Upper lobe of left lung (tissue), 4 donors: ENCODE measurements at regions not wholly inside any gene's neighbourhood (a gene's known extent, or its start where the extent isn't known, plus 50 kb on each side); places are given as distances from the start of the nearest gene placed in this dataset.

Source experiments
- EP300 ChIP-seq, 4 donors: sonication (generic); formaldehyde crosslinking; IDR thresholded peaks; one replicate each; pipeline ENCODE4 v1.5.1; 2017; ENCODE audit warnings: antibody characterized with exemption in 4 of 4, control low read depth in 2 of 4
- POLR2A ChIP-seq, 4 donors: fragments of 450-650 bp; IDR thresholded peaks; one replicate each; pipeline ENCODE4 v1.5.1; 2016 to 2017; ENCODE audit warnings: antibody characterized with exemption in 4 of 4, mild to moderate bottlenecking in 2 of 4

GRCh38 chr13:103277959-103278694 is 211.9 kb upstream of the SLC10A2 start:
- TF ChIP-seq POLR2A (IDR thresholded peaks at IDR 0.05), result no peak
- TF ChIP-seq EP300 (IDR thresholded peaks at IDR 0.05), result no peak
